Progenitor cell of endocrine pancreas (in vitro differentiated cells): ENCODE measurements at regions not wholly inside any gene's neighbourhood (a gene's known extent, or its start where the extent isn't known, plus 50 kb on each side); places are given as distances from the start of the nearest gene placed in this dataset.

Experiments used
- DNase-seq: peaks from one replicate; pipeline ENCODE4 v3.0.0; 2021; ENCODE audit warnings: low spot score; ENCODE audit not compliant: unreplicated experiment
- H3K27ac Mint-ChIP-seq: 2 replicates; pipeline ENCODE4 v1.8.0; 2021; ENCODE audit warnings: mild to moderate bottlenecking, moderate library complexity, mixed read lengths
- H3K27me3 Mint-ChIP-seq: 2 replicates; pipeline ENCODE4 v1.8.0; 2021; ENCODE audit warnings: mixed read lengths
- H3K36me3 Mint-ChIP-seq: 2 replicates; pipeline ENCODE4 v1.8.0; 2022; ENCODE audit warnings: mixed read lengths; ENCODE audit not compliant: insufficient read depth
- H3K4me1 Mint-ChIP-seq: 2 replicates; pipeline ENCODE4 v1.8.0; 2021; ENCODE audit warnings: low read depth, mixed read lengths
- H3K4me3 Mint-ChIP-seq: 2 replicates; pipeline ENCODE4 v1.8.0; 2021; ENCODE audit warnings: low read depth, mild to moderate bottlenecking, moderate library complexity, mixed read lengths
- H3K9me3 Mint-ChIP-seq: 2 replicates; pipeline ENCODE4 v1.8.0; 2021; ENCODE audit warnings: low read depth, mixed read lengths
- CTCF ChIP-seq: fragments of 200-600 bp; sonication (generic); IDR thresholded peaks from one replicate; pipeline ENCODE4 v1.5.0; 2021; ENCODE audit warnings: antibody characterized with exemption, mild to moderate bottlenecking; ENCODE audit not compliant: unreplicated experiment

GRCh38 chr9:126033956-126034355 is 286.8 kb downstream of the PBX3 start:
- Mint-ChIP-seq H3K4me3 (no peak overlapping the region), H3K36me3 (no peaks in the 10 kb centered on the region), H3K4me1 (peaks cover 6% of the 10 kb centered on the region), H3K9me3 (no peaks in the 10 kb centered on the region), H3K27ac (no peak overlapping the region), H3K27me3 (peaks cover 9% of the 10 kb centered on the region)
- TF ChIP-seq CTCF = no peak
- DNase-seq = no peak

- Mint-ChIP-seq H3K4me1 (peaks cover 6% of the 10 kb centered on the region), H3K4me3 (no peak overlapping the region), H3K27me3 (peaks cover 3% of the 10 kb centered on the region), H3K9me3 (peaks cover 3% of the 10 kb centered on the region), H3K27ac (no peak overlapping the region), H3K36me3 (no peaks in the 10 kb centered on the region)
- no peak for DNase-seq
- TF ChIP-seq CTCF = no peak
Measured at GRCh38 chr9:126036881-126037291, 289.7 kb downstream of the PBX3 start.

- Mint-ChIP-seq H3K9me3 (peaks cover 12% of the 10 kb centered on the region), H3K4me3 (no peak overlapping the region), H3K27ac (peak overlapping the region; percentile 12), H3K4me1 (peaks cover 6% of the 10 kb centered on the region), H3K27me3 (peaks cover 3% of the 10 kb centered on the region), H3K36me3 (no peaks in the 10 kb centered on the region)
- no peak for TF ChIP-seq CTCF
- no peak for DNase-seq
Measured at GRCh38 chr9:126038790-126039189, 287.8 kb upstream of the MVB12B start.

- H3K36me3 Mint-ChIP-seq = no peaks in the 10 kb centered on the region
- no peak overlapping the region for H3K27ac Mint-ChIP-seq
- no peaks in the 10 kb centered on the region for H3K4me1 Mint-ChIP-seq
- no peak for DNase-seq
- no peak for TF ChIP-seq CTCF
- peaks cover 12% of the 10 kb centered on the region for H3K9me3 Mint-ChIP-seq
- H3K27me3 Mint-ChIP-seq = no peaks in the 10 kb centered on the region
- H3K4me3 Mint-ChIP-seq = no peak overlapping the region
Measured at GRCh38 chr9:126043681-126044080, 282.9 kb upstream of the MVB12B start.

- no peaks in the 10 kb centered on the region for H3K36me3 Mint-ChIP-seq
- no peak overlapping the region for H3K4me3 Mint-ChIP-seq
- H3K4me1 Mint-ChIP-seq = peaks cover 7% of the 10 kb centered on the region
- H3K27me3 Mint-ChIP-seq = peaks cover 4% of the 10 kb centered on the region
- H3K27ac Mint-ChIP-seq = no peak overlapping the region
- TF ChIP-seq CTCF = no peak
- H3K9me3 Mint-ChIP-seq = no peaks in the 10 kb centered on the region
- no peak for DNase-seq
Measured at GRCh38 chr9:126049088-126049487, 277.5 kb upstream of the MVB12B start.
